HFF-Myc (cell line): ENCODE measurements at regions not wholly inside any gene's neighbourhood (a gene's known extent, or its start where the extent isn't known, plus 50 kb on each side); places are given as distances from the start of the nearest gene placed in this dataset.
"Not testable (repeated sequence)": the region's sequence is repeated elsewhere in the genome, so short reads cannot be mapped to it uniquely, and the experiment has no call there.

Experiments used
- DNase-seq: peaks from one replicate; pipeline ENCODE4 v3.0.0-alpha.2; 2011; ENCODE audit warnings: low read depth; ENCODE audit errors: extremely low read depth
- H3K4me3 ChIP-seq: replicated peaks from 2 replicates; pipeline ENCODE4 v1.5.1; 2011; ENCODE audit warnings: low read depth, mild to moderate bottlenecking, control low read depth, low read length
- TF ChIP-seq, protein P1 (sequence below): IDR thresholded peaks from 2 replicates; pipeline ENCODE4 v1.5.1; 2012; ENCODE audit warnings: mild to moderate bottlenecking, low read depth, low read length, control low read depth; ENCODE audit errors: missing control alignments

- DNase-seq, result no peak
- TF ChIP-seq, protein P1, sequence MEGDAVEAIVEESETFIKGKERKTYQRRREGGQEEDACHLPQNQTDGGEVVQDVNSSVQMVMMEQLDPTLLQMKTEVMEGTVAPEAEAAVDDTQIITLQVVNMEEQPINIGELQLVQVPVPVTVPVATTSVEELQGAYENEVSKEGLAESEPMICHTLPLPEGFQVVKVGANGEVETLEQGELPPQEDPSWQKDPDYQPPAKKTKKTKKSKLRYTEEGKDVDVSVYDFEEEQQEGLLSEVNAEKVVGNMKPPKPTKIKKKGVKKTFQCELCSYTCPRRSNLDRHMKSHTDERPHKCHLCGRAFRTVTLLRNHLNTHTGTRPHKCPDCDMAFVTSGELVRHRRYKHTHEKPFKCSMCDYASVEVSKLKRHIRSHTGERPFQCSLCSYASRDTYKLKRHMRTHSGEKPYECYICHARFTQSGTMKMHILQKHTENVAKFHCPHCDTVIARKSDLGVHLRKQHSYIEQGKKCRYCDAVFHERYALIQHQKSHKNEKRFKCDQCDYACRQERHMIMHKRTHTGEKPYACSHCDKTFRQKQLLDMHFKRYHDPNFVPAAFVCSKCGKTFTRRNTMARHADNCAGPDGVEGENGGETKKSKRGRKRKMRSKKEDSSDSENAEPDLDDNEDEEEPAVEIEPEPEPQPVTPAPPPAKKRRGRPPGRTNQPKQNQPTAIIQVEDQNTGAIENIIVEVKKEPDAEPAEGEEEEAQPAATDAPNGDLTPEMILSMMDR, result no peak
- H3K4me3 ChIP-seq, result no peak overlapping the region
Observed at GRCh38 chr3:152909180-152909883, 74.4 kb downstream of the P2RY1 start.

DNA sequence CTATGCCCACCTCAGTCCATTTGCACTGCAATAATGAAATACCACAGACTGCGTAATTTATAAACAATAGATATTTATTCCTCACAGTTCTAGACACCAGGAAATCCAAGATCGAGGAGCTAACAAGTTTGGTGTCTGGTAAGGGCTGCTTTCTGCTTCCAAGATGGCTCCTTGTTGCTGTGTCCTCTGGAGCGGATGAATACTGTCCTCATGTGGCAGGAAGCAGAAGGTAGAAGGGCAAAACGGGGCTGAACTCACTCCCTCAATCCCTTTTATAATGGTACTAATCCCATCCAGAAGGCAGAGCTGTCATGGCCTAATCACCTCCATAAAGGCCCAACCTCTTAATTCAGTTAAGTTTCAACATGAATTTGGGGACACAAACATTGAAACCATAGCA, 75.3 kb downstream of the P2RY1 start:
- no peak overlapping the region for H3K4me3 ChIP-seq
- TF ChIP-seq, protein P1, result no peak
- DNase-seq, result no peak

- TF ChIP-seq, protein P1, result no peak
- H3K4me3 ChIP-seq, result no peak overlapping the region
- DNase-seq, result no peak
Observed at GRCh38 chr3:152910966-152911365, 76.0 kb downstream of the P2RY1 start.

DNA sequence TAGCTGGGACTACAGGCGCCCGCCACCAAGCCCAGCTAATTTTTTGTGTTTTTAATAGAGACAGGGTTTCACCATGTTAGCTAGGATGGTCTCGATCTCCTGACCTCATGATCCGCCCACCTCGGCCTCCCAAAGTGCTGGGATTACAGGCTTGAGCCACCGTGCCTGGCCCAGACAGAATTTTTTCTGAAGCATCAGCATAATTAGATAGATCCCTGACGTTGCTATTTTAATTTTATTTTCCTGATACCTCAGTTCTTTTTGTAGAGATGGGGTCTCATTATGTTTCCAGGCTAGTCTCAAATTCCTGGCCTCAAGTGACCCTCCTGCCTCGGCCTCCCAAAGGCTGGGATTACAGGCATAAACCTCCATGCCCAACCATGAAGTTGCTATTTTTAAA, 79.8 kb downstream of the P2RY1 start:
- not testable (repeated sequence) for DNase-seq, H3K4me3 ChIP-seq

DNA sequence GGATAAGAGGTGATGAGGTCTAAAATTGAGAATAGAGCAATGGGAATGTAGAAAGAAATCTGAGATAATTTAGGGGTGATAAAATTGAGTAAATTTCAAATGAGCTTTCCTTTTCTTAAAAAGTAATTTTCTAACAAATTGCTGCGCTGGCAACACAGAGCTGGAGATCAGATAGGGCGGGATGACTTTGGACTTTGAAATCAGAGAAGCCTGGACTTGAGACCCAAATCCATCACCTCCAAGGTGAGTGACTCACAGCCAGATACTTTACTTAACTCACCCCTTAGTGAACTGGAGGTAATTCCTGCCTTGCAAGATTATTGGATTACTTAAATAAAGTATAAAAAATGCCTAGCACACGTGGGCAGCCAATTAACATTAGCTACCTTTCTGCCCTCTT, 80.8 kb downstream of the P2RY1 start:
- no peak for DNase-seq
- TF ChIP-seq, protein P1, result no peak
- H3K4me3 ChIP-seq, result no peak overlapping the region

DNA sequence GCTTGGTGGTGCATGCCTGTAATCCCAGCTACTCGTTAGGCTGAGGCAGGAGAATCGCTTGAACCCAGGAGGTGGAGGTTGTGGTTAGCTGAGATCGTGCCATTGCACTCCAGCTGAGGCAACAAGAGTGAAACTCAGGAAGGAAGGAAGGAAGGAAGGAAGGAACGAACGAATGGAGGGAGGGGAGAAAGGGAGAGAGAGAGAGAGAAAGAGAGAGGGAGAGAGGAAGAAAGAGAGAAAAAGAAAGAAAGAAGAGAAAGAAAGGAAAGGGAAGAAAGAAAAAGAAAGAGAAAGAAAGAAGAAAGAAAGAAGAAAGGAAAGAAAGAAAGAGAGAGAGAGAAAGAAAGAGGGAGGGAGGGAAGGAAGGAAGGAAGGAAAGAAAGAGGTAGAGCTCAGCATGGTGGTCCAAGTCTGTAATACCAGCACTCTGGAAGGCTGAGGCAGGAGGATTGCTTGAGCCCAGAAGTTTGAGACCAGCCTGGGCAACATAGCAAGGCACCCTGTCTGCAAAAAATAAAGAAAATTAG, 81.9 kb downstream of the P2RY1 start:
- TF ChIP-seq, protein P1, result no peak
- no peak for DNase-seq
- no peak overlapping the region for H3K4me3 ChIP-seq

DNA sequence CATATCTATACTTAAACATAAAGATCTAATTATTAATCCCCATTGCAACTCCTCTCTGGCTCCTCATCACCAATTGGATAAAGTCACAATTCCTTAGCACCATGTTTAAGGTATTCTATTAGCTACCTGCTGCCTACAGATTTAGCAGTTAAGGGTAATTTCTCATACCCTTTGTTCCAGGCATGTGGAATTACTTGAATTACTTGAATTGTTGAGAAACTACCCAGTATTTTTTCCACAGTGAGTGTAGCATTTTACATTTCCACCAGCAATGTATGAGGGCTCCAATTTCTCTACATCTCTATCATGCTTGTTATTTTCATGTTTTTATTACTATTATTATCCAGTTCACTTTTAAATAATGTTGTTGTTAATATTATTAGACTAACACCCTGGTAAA, 86.4 kb downstream of the P2RY1 start:
- no peak for DNase-seq
- H3K4me3 ChIP-seq, result no peak overlapping the region
- TF ChIP-seq, protein P1, result no peak
